GM12878 (cell line): ENCODE measurements at regions not wholly inside any gene's neighbourhood (a gene's known extent, or its start where the extent isn't known, plus 50 kb on each side); places are given as distances from the start of the nearest gene placed in this dataset.

ENCODE experiments used
- ATAC-seq: fragments of 200-7000 bp; cut with Tn5 transposase; 3 replicates; pipeline ENCODE4 v1.9.1; 2020; ENCODE audit warnings: mild to moderate bottlenecking, moderate library complexity
- BruUV-seq: library from RNA; stranded (reverse); fragments of 400-500 nt; replicated peaks from 2 replicates; lab custom pipeline; 2021; lab: Mats Ljungman, UMichigan
- CTCF ChIA-PET: fragments of 300-600 bp; sonication (Branson Sonifier 250); formaldehyde crosslinking; extraction: SDS; loops from one replicate; lab custom pipeline; 2021; ENCODE audit warnings: inconsistent platforms; lab: Yijun Ruan, JAX
- POLR2A ChIA-PET: fragments of 350-600 bp; formaldehyde crosslinking; extraction: SDS; loops from one replicate; lab custom pipeline; 2021; ENCODE audit warnings: inconsistent platforms; lab: Charles Lee
- RAD21 ChIA-PET: fragments of 300-600 bp; sonication (Branson Sonifier 250); formaldehyde crosslinking; loops from one replicate; lab custom pipeline; 2023; ENCODE audit warnings: antibody characterized with exemption; ENCODE audit not compliant: unreplicated experiment; lab: Charles Lee
- SMC1A ChIA-PET: fragments of 300-600 bp; sonication (Branson Sonifier 250); formaldehyde crosslinking; loops from one replicate; lab custom pipeline; 2023; ENCODE audit not compliant: unreplicated experiment, uncharacterized antibody; lab: Charles Lee
- DNase-seq: peaks from one replicate; pipeline ENCODE4 v3.0.0-alpha.2; 2011; ENCODE audit warnings: low read depth, low spot score
- FAIRE-seq: peaks from 3 replicates; lab custom pipeline; 2011; peaks lifted over from hg19 to GRCh38; lab: Jason Lieb, UNC
- H2AFZ ChIP-seq: 2 replicates; pipeline ENCODE4 v1.6.0; 2011; ENCODE audit warnings: low read depth, low read length, control low read depth; ENCODE audit not compliant: control insufficient read depth
- H3K27ac ChIP-seq: 2 replicates; pipeline ENCODE4 v1.5.1; 2011; ENCODE audit warnings: control low read depth; ENCODE audit not compliant: control insufficient read depth, insufficient read depth
- H3K27me3 ChIP-seq, 2 experiments: replicated peaks in 1 of 2; 2 replicates each; pipeline versions ENCODE4 v1.6.0 to v1.6.1; 2011; ENCODE audit warnings: low read length in 1 of 2; ENCODE audit not compliant: control insufficient read depth in 2 of 2, insufficient read depth in 2 of 2
- H3K36me3 ChIP-seq, 2 experiments: 2 replicates each; pipeline ENCODE4 v1.5.1; 2011; ENCODE audit warnings: low read length in 1 of 2; ENCODE audit not compliant: control insufficient read depth in 2 of 2, insufficient read depth in 2 of 2
- H3K4me1 ChIP-seq: 2 replicates; pipeline ENCODE4 v1.6.1; 2011; ENCODE audit warnings: mild to moderate bottlenecking, low read length, moderate library complexity, mixed read lengths; ENCODE audit not compliant: control insufficient read depth, insufficient read depth
- H3K4me2 ChIP-seq: 2 replicates; pipeline ENCODE4 v1.6.0; 2011; ENCODE audit warnings: control low read depth; ENCODE audit not compliant: control insufficient read depth, insufficient read depth
- H3K4me3 ChIP-seq: fragments of 200-600 bp; sonication (generic); 2 replicates; pipeline ENCODE4 v1.5.1; 2016
- H3K79me2 ChIP-seq: 2 replicates; pipeline ENCODE4 v1.6.0; 2011; ENCODE audit warnings: low read length; ENCODE audit not compliant: control insufficient read depth, insufficient read depth
- H3K9ac ChIP-seq: 2 replicates; pipeline ENCODE4 v1.8.0; 2011; ENCODE audit warnings: low read length, control low read depth, mixed read lengths; ENCODE audit not compliant: control insufficient read depth, insufficient read depth
- H3K9me3 ChIP-seq: replicated peaks from 3 replicates; pipeline ENCODE4 v1.5.1; 2011; ENCODE audit warnings: mild to moderate bottlenecking, low read length; ENCODE audit not compliant: control insufficient read depth, insufficient read depth
- H4K20me1 ChIP-seq: 2 replicates; pipeline ENCODE4 v1.6.0; 2011; ENCODE audit not compliant: control insufficient read depth, insufficient read depth
- ATF3 ChIP-seq: IDR thresholded peaks from 2 replicates; pipeline ENCODE4 v1.6.1; 2011; ENCODE audit warnings: low read depth, mild to moderate bottlenecking, low read length, moderate library complexity, borderline replicate concordance; ENCODE audit errors: extremely low read depth
- ESRRA ChIP-seq: IDR thresholded peaks from 2 replicates; pipeline ENCODE4 v1.6.1; 2012; ENCODE audit warnings: mild to moderate bottlenecking, low read length, improper control_type of control experiment
- HCFC1 ChIP-seq: fragments of 150-350 bp; IDR thresholded peaks from 2 replicates; pipeline ENCODE4 v1.6.1; 2014; ENCODE audit warnings: low read length
- MXI1 ChIP-seq: fragments of 150-350 bp; IDR thresholded peaks from 2 replicates; pipeline ENCODE4 v1.6.1; 2011; ENCODE audit warnings: low read depth, mild to moderate bottlenecking, inconsistent platforms, low read length, improper control_type of control experiment
- NR2C1 ChIP-seq: fragments of 450-650 bp; IDR thresholded peaks from 2 replicates; pipeline ENCODE4 v1.6.1; 2017; ENCODE audit warnings: antibody characterized with exemption, mild to moderate bottlenecking, moderate library complexity
- POLR2A ChIP-seq: IDR thresholded peaks from 2 replicates; pipeline ENCODE4 v1.6.1; 2011; ENCODE audit warnings: low read depth, mild to moderate bottlenecking, low read length
- REST ChIP-seq: IDR thresholded peaks from 2 replicates; pipeline ENCODE4 v1.6.1; 2012; ENCODE audit warnings: mild to moderate bottlenecking, low read depth, low read length
- SP1 ChIP-seq: IDR thresholded peaks from one replicate; pipeline ENCODE4 v1.6.1; 2011; ENCODE audit warnings: low read depth, low read length
- STAT1 ChIP-seq: fragments of 450-650 bp; conservative IDR thresholded peaks from 2 replicates; pipeline ENCODE4 v1.6.1; 2014; ENCODE audit warnings: antibody characterized with exemption, mild to moderate bottlenecking
- SUPT20H ChIP-seq: IDR thresholded peaks from 2 replicates; pipeline ENCODE4 v1.6.1; 2011; ENCODE audit warnings: low read depth, mild to moderate bottlenecking, low read length, moderate library complexity, borderline replicate concordance; ENCODE audit not compliant: control insufficient read depth
- YY1 ChIP-seq: IDR thresholded peaks from 2 replicates; pipeline ENCODE4 v1.6.1; 2011; ENCODE audit warnings: low read depth, mild to moderate bottlenecking, low read length
- ZNF24 ChIP-seq: fragments of 450-650 bp; IDR thresholded peaks from 2 replicates; pipeline ENCODE4 v1.6.1; 2017; ENCODE audit warnings: antibody characterized with exemption, mild to moderate bottlenecking
- ZSCAN29 ChIP-seq: fragments of 450-650 bp; IDR thresholded peaks from 2 replicates; pipeline ENCODE4 v1.6.1; 2017; ENCODE audit warnings: mild to moderate bottlenecking, moderate library complexity
- ZZZ3 ChIP-seq: IDR thresholded peaks from 2 replicates; pipeline ENCODE4 v1.6.1; 2011; ENCODE audit warnings: low read depth; ENCODE audit not compliant: control insufficient read depth, insufficient read length
- WGBS: methylation state at CpG from one replicate; pipeline ENCODE4 v1.1.6; 2016; ENCODE audit warnings: low lambda C conversion rate; ENCODE audit not compliant: insufficient replicate concordance, insufficient coverage; ENCODE audit errors: missing lambda C conversion rate; 5-methylcytosine and 5-hydroxymethylcytosine counted together
- in situ Hi-C: fragments of 300-500 bp; cut with MboI; formaldehyde crosslinking; loops from 9 replicates; pipeline ENCODE4 v1.14.3; 2018; ENCODE audit warnings: mixed read lengths
- intact Hi-C: fragments of 100-400 bp; cut with micrococcal nuclease; formaldehyde crosslinking; loops from one replicate; pipeline ENCODE4 v1.14.2; 2022; ENCODE audit not compliant: unreplicated experiment

- DNase-seq (no peak), ATAC-seq (no peak), FAIRE-seq (no peak)
- no TSS peak for BruUV-seq
- SMC1A ChIA-PET: no interaction called here
- Histone ChIP-seq H3K27ac (no peak overlapping the region), H2AFZ (no peak overlapping the region), H3K4me1 (no peaks in the 10 kb centered on the region), H3K36me3 (no peaks in the 10 kb centered on the region), H3K27me3 (no peaks in the 10 kb centered on the region), H3K79me2 (no peaks in the 10 kb centered on the region), H3K4me3 (no peak overlapping the region), H3K4me2 (no peak overlapping the region), H3K9ac (no peak overlapping the region), H3K9me3 (no peaks in the 10 kb centered on the region; the same call in 2 of the 3 replicates), H4K20me1 (no peaks in the 10 kb centered on the region)
- 58% methylated on average over 25 of the region's 28 CpGs for WGBS
- intact Hi-C loops (no loop called here), in situ Hi-C loops (no loop called here)
- RAD21 ChIA-PET: no interaction called here
- POLR2A ChIA-PET: no interaction called here
- CTCF ChIA-PET: interaction anchor here (0.5 kb wide), 1 partner anchor 178 kb away, joined by 4 read pairs; no protein-coding TSS in a partner anchor
- TF ChIP-seq ATF3 (no peak), NR2C1 (no peak), ZZZ3 (no peak), SP1 (no peak), ZNF24 (no peak), STAT1 (no peak), POLR2A (no peak), HCFC1 (no peak), REST (no peak), SUPT20H (no peak), ZSCAN29 (no peak), YY1 (no peak), ESRRA (no peak), MXI1 (no peak)
Observed at GRCh38 chrX:39070009-39070408, 268.8 kb downstream of the MID1IP1 start.
